COLO668 (cell line): ENCODE measurements at regions not wholly inside any gene's neighbourhood (a gene's known extent, or its start where the extent isn't known, plus 50 kb on each side); places are given as distances from the start of the nearest gene placed in this dataset.

Experiments
- DNase-seq: peaks from one replicate; lab custom pipeline; 2025; ENCODE audit not compliant: unreplicated experiment; lab: John Stamatoyannopoulos, UW

DNA sequence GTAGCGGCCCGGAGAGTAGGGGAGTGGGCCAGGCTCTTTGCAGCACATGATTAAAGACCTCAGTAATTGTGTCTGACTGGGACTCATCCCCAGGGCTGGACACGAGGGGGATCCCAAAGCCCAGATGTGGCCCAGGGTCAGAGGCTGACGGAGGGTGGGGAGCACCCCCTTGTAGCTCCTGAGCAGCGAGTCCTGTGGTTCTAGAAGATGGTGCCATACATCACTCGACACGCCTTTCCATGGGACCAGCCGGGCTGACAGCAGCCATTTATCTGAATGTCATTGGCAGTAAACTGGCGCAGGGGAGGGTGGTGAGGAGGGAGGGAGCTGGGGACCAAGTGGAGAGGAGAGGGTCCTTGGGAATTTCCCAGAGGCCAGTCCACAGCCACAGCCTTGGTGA is 65.1 kb upstream of the FAM222A start:
- DNase-seq = no peak

DNA sequence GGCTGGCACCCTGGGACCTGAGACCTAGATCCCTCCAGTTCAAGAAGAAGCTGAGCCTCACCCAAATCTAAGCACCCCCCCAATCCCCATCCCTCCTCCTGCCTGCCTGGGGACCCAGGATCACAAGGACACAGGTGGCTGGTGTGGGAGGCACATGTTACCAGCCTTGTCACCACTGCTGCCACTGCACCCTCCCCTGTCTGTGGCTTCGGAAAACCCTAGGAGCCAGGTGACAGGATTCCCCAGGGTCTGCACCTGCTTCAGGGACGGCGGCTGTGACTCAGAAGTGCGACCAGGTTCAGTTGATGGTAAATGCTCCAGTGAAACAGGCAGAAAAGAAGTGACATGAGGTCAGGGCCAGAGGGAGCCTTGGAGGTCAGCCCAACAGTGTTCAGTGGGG is 62.8 kb upstream of the FAM222A start:
- peak; percentile 75 for DNase-seq

GRCh38 chr12:109651596-109651995 is 62.0 kb upstream of the FAM222A start:
- DNase-seq = no peak

DNA sequence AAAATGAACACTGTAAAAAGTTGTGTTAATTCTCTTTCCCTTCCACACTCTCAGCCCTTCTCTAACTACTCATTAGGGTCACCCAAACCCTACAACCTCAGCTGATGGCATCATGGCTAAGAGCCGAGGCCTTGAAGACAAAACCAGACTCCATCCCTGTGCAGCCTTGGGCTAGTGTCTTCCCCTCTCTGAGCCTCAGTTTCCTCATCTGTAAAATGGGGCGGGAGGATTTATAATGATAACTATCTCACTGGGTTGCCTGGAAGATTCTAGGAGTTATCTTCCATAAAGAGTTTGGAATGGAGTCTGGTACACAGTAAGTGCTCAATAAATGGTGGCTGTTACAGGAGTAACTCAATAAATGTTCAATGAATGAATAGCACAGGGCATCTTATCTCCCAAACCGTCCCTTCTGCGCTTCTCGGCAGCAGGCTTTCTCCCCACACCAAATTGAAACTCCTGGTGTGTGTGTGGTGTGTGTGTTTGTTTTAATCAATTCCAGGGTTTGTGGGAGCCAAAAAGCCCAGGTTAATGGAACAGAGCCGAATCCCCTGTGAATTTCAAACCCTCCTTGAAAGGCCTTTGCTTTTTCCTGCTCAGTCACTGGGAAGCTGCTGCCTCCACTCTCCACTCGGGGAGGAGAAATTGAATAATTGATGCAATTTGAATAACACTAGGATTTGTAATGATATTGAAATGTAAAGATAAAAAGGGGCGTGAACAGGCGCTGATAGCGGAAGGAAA is 61.2 kb upstream of the FAM222A start:
- no peak for DNase-seq

- no peak for DNase-seq
Measured at GRCh38 chr12:109652977-109653264, 60.7 kb upstream of the FAM222A start.

DNA sequence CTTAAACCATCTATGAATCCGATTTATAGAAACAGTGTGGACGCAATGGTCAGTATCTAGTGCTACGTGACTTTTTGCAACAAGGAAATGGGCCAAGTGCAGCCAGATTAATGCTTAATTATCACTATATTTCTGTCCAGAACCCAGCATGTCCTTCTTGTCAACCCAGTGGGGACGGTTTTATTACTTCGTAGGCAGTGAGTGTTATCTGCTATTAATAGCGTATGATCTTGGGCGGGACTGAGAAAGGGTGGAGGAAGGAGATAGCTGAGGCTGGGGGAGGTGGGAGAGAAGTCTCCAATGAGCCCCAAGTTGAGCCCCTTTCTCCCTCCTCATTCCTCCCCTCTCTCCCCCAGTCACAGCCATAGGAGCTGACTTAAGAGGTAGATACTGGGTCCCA is 59.7 kb upstream of the FAM222A start:
- DNase-seq = no peak

- no peak for DNase-seq
Measured at GRCh38 chr12:109654357-109654756, 59.3 kb upstream of the FAM222A start.

DNA sequence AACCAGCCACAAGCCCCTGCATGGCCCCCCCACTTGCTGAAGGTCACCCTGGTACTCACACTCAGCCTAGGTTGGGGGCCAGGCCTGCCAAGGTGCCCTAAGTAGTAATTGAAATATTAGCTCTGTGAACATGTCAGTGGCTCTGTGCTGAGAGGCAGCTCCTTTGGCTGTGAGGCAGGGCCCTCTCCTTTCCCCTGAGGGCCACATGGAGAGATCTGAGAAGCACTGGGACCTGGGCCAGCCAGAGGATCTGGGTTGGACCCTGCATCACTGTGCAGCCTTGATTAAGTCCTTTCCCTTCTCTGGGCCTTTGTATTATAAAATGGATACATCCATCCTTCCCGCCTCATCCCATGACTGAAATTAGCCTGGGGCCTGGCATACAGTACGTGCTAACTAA is 58.0 kb upstream of the FAM222A start:
- DNase-seq = no peak

- DNase-seq = no peak
Measured at GRCh38 chr12:109656743-109657142, 56.9 kb upstream of the FAM222A start.

GRCh38 chr12:109663795-109664194 is 49.8 kb upstream of the FAM222A start:
- DNase-seq = no peak
